Embryonic facial prominence (tissue), 1 donor: ENCODE measurements at regions not wholly inside any gene's neighbourhood (a gene's known extent, or its start where the extent isn't known, plus 50 kb on each side); places are given as distances from the start of the nearest gene placed in this dataset.

Experiments
- DNase-seq: peaks from one replicate; pipeline ENCODE4 v3.0.0-alpha.2; 2016; ENCODE audit errors: extremely low spot score

GRCh38 chr6:22882581-22882980 is 313.2 kb downstream of the HDGFL1 start:
- DNase-seq = no peak

DNA sequence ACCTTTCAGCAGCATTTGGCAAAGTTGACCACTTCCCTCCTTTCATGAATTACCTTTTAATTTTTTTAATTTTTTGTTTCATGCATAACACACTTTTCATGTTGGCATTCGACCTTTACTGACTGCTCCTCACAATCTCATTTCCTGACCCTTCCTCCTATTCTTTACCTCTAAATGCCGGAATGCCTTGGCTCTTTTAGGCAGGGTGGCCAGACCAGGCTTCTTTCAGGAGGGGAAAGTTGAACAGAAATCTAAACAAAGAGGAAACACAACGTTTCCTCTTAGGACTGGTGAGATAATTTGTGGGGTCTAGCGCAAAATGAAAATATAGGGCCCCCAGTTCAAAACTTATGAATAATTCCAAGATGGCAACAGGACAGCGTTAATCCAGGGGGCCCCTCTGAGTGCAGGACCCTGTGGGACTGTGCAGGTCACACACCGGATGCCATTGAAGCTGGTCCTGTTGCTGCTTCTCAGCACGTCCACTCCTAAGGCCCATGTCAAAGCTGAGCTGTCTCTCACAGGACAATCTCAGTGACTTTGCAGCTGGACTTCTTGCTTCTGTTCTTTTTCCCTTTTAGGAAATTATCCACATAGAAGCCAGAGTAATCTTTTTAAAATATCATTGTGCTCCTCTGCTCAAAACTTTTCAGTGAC is 313.8 kb downstream of the HDGFL1 start:
- no peak for DNase-seq

- no peak for DNase-seq
Measured at GRCh38 chr6:22884456-22884855, 315.1 kb downstream of the HDGFL1 start.

GRCh38 chr6:22886650-22887581 is 317.6 kb downstream of the HDGFL1 start:
- no peak for DNase-seq

- no peak for DNase-seq
Measured at GRCh38 chr6:22888163-22888752, 318.9 kb downstream of the HDGFL1 start.

- no peak for DNase-seq
Measured at GRCh38 chr6:22891934-22892333, 322.6 kb downstream of the HDGFL1 start.

DNA sequence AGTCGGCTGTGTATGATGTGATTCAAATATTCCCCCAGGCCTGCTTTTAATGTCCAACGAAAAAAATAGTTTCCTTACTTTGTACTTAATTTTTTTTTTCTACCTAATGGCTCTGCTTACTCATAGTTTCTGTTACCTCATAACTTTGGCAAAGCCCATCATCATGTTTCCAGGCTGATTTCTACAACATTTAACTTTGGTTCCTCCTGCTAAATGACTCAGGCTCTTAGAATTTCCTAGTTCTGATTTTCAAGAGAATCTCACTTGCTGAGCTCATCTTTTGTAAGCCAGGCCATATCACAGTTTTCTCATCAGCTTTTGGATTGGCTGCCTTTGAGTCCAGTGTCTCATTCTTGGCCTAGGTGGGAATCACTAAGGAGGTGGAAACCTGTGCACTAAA is 323.1 kb downstream of the HDGFL1 start:
- DNase-seq = no peak

GRCh38 chr6:22896696-22897095 is 327.3 kb downstream of the HDGFL1 start:
- DNase-seq = no peak

DNA sequence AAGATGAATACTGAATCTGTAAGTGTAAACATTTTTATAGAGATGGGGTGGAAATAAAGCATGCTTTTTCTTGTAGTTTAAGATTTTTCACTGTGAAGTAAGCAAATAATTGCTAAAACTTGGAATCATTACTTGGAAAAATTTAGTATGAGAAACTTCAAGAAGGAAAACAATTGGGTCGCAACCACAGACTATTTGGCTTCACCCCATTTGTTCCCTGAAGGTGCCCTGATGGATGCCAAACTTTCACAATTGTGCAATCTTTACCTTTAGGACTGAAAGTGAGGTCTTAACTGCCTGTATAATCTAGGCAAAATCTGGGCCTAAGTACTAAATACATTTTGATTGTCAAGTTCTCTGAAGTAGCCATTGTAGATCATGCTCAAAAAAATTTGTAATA is 330.1 kb downstream of the HDGFL1 start:
- DNase-seq = no peak

GRCh38 chr6:22903826-22904225 is 334.5 kb downstream of the HDGFL1 start:
- DNase-seq = no peak

GRCh38 chr6:22904431-22904830 is 335.1 kb downstream of the HDGFL1 start:
- DNase-seq = no peak

DNA sequence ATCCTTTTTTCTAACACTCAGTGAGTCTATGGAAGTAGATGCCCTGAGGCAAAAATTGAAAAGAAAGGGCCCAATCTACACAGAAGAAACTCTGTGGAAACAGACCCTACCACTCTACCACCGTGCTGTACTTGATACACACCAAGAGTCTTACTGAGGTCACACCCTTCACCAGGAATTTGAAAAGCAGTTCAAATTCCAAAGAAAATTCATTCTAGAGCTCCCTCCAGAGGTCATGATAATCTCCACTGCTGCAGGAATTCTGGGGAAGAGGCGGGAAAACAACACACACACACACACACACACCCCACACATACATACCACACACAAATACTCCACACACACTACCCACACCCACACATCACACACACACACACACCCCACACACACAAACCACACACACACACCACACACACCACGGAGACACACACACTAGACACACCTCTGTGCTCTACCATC is 336.8 kb downstream of the HDGFL1 start:
- no peak for DNase-seq

- no peak for DNase-seq
Measured at GRCh38 chr6:22907085-22907484, 337.7 kb downstream of the HDGFL1 start.

DNA sequence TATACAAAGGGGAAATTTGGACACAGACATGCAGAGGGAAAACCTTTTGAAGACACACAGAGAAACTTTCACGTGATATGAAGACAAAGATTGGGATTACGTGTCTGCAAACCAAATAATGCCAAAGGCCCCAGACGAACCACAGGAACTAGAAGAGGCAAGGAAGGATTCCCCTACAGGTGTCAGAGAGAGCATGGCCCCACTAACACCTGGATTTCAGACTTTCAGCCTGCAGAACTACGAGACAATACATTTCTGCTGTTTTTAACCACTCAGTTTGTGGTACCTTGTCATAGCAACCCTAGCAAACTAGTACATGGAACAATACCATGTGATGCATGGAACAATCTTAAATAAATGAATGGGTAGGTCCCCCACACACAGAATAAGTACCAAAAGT is 341.0 kb downstream of the HDGFL1 start:
- DNase-seq = no peak

DNA sequence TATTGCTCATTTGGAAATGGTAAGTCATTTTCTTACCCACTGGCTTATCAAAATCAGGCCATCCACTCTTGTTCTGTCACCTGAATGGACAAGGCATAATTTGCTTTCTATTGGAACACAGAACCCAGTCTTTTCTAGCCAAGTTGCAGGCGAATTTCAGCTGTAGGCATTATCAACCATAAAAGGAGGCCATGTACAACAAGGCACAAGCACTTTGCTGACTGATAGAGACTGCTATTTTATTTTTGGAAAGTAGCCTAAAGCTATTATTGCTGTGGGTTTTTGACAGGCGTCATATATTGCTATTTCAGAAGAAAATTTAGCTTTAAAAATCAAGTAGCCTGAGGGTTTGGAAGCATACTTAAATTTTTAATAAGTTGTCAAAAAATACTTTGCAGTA is 344.2 kb downstream of the HDGFL1 start:
- no peak for DNase-seq

DNA sequence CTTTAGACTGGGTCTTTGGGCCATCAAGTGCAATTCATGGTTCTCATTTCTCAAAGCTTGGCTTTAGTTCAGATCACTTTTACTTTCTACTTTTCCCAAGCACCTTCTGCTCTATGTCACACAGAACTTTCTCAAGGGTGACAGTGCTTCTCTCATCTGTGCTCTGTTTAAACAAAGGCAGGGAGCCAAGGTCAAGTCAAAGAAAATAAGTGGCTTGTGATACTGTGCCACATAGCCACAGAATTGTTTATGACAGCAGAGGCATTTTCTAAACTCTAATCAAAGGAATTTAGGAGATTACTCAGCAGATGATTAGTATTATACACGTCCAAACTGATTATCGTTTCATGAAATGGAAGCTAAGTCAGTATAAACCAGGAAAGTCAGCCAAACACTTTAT is 348.0 kb downstream of the HDGFL1 start:
- peak; percentile 29 for DNase-seq

- no peak for DNase-seq
Measured at GRCh38 chr6:22921828-22922227, 352.5 kb downstream of the HDGFL1 start.

GRCh38 chr6:22925304-22925835 is 356.0 kb downstream of the HDGFL1 start:
- DNase-seq = no peak

DNA sequence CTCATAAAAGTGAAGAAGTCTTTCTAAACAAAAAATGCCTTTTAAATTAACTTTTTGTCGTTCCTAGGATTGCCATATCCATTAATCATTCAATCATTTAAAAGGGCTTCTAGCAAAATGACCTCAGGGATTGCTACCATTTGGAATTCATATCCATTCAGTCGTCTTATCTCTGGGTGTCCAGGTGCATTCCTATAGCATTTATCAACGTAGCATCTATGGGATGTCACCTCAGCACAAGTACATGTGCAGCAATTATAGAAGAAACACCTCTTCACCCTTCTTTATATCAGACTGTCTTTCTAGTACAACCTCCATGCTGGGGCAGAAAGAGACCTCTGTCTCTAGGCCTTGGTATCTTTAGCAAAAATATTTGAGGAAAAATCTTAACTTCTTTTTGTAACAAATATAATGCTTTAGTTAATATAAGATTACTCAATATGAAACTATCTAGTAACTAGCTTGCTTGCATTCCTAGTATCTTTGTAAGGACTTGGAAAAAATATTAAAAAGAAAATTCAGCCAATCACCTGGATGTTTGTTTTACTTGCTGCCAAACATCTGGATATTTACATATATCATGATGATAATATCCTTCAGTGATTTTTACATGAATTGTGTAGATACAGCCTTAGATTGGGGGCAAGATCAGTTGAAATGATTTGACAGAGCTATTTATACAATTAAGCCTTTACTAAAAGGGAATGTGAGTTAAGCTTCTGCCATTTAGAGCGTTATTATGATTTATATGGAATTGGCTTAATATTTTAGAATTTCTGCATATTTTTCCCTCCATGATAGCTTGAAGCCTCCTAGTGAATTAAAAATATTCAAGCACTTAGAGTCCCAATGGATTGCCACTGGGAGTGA is 356.8 kb downstream of the HDGFL1 start:
- DNase-seq = no peak

- DNase-seq = no peak
Measured at GRCh38 chr6:22926790-22927354, 357.5 kb downstream of the HDGFL1 start.

GRCh38 chr6:22928775-22929174 is 359.4 kb downstream of the HDGFL1 start:
- no peak for DNase-seq
